22Rv1 (cell line): ENCODE measurements at regions not wholly inside any gene's neighbourhood (a gene's known extent, or its start where the extent isn't known, plus 50 kb on each side); places are given as distances from the start of the nearest gene placed in this dataset.

Experiments used
- ZFX ChIP-seq: fragments of 450-650 bp; IDR thresholded peaks from 2 replicates; pipeline ENCODE4 v1.6.1; 2017; ENCODE audit warnings: antibody characterized with exemption, borderline replicate concordance
- TF ChIP-seq, protein P1 (sequence below): fragments of 450-650 bp; IDR thresholded peaks from 2 replicates; pipeline ENCODE4 v1.5.1; 2017; ENCODE audit warnings: mild to moderate bottlenecking

DNA sequence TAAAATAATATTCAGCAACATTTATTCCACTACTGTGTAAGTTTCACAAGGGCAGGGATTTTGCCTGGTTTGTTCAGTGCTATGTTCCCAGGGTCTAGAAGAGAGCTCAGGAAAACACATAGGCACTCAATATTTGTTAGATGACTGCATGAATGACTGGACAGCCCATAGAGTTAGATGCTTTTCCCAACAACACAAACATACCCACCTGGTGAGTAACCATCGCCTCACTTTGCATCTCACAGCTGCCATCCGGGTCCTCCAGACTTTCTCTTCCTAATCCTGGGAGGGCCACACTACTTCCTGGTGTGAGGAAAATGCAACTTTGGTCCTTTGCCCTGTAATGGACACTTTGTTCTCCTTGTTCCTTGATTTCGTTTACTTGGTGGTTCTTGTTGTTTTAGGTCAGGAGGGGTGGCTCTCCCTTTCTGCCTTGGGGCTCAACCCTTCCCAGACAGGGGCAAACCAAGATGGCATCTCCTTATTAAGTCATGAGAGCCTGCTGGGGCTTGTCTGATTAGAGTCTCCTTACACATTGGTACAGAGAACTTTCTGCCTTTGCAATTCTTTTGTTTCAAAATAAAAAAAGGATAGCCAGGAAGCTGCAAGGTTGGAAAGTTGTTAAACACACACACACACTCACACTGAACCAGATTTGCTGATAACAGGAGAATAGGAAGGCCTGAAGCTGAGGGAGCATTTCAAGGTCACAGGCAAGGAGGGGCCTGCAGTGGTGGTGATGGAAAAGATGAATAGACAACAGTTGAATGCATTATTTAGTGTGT is 190.6 kb downstream of the MID1IP1 start:
- TF ChIP-seq, protein P1, sequence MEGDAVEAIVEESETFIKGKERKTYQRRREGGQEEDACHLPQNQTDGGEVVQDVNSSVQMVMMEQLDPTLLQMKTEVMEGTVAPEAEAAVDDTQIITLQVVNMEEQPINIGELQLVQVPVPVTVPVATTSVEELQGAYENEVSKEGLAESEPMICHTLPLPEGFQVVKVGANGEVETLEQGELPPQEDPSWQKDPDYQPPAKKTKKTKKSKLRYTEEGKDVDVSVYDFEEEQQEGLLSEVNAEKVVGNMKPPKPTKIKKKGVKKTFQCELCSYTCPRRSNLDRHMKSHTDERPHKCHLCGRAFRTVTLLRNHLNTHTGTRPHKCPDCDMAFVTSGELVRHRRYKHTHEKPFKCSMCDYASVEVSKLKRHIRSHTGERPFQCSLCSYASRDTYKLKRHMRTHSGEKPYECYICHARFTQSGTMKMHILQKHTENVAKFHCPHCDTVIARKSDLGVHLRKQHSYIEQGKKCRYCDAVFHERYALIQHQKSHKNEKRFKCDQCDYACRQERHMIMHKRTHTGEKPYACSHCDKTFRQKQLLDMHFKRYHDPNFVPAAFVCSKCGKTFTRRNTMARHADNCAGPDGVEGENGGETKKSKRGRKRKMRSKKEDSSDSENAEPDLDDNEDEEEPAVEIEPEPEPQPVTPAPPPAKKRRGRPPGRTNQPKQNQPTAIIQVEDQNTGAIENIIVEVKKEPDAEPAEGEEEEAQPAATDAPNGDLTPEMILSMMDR, result no peak
- TF ChIP-seq ZFX, result no peak
